Suprapubic skin (tissue), 4 donors: ENCODE measurements at regions not wholly inside any gene's neighbourhood (a gene's known extent, or its start where the extent isn't known, plus 50 kb on each side); places are given as distances from the start of the nearest gene placed in this dataset.

Source experiments
- DNase-seq, 2 donors: peaks; one replicate each; pipeline ENCODE4 v3.0.0-alpha.2; 2019; ENCODE audit warnings: low spot score in 2 of 2
- H3K27ac ChIP-seq: fragments of 200-600 bp; sonication (generic); one replicate; pipeline ENCODE4 v1.5.1; 2019
- H3K27me3 ChIP-seq: fragments of 200-600 bp; sonication (generic); one replicate; pipeline ENCODE4 v1.5.1; 2019
- H3K36me3 ChIP-seq: fragments of 200-600 bp; sonication (generic); one replicate; pipeline ENCODE4 v1.5.1; 2019
- H3K4me1 ChIP-seq: fragments of 200-600 bp; sonication (generic); one replicate; pipeline ENCODE4 v1.5.1; 2019
- H3K4me3 ChIP-seq: fragments of 200-600 bp; sonication (generic); one replicate; pipeline ENCODE4 v1.5.1; 2019; ENCODE audit warnings: mild to moderate bottlenecking
- H3K9me3 ChIP-seq: fragments of 200-600 bp; sonication (generic); one replicate; pipeline ENCODE4 v1.5.1; 2019
- CTCF ChIP-seq, 2 donors: fragments of 200-600 bp in 1 of 2; fragments of 450-650 bp in 1 of 2; sonication (generic) in 1 of 2; IDR thresholded peaks; one replicate each; pipeline ENCODE4 v1.5.1; 2016 to 2019; ENCODE audit warnings: antibody characterized with exemption in 2 of 2, mild to moderate bottlenecking in 1 of 2, moderate library complexity in 1 of 2
- EP300 ChIP-seq: sonication (generic); formaldehyde crosslinking; IDR thresholded peaks from one replicate; pipeline ENCODE4 v1.6.1; 2017; ENCODE audit warnings: antibody characterized with exemption
- POLR2A ChIP-seq, 2 donors: fragments of 450-650 bp; IDR thresholded peaks; one replicate each; pipeline ENCODE4 v1.6.1; 2017; ENCODE audit warnings: antibody characterized with exemption in 2 of 2, mild to moderate bottlenecking in 2 of 2, moderate library complexity in 2 of 2
- POLR2AphosphoS5 ChIP-seq, 3 donors: sonication (generic); formaldehyde crosslinking; IDR thresholded peaks; one replicate each; pipeline ENCODE4 v1.6.1; 2017; ENCODE audit warnings: antibody characterized with exemption in 3 of 3
- WGBS: methylation state at CpG from one replicate; pipeline ENCODE4 v1.1.5; 2018; 5-methylcytosine and 5-hydroxymethylcytosine counted together

GRCh38 chr17:77299256-77300015 is 158.7 kb downstream of the SEC14L1 start:
- Histone ChIP-seq H3K4me1 (peaks cover 6% of the 10 kb centered on the region), H3K9me3 (no peaks in the 10 kb centered on the region), H3K27me3 (no peaks in the 10 kb centered on the region), H3K4me3 (no peak overlapping the region), H3K36me3 (no peaks in the 10 kb centered on the region), H3K27ac (no peak overlapping the region)
- WGBS = 81% methylated on average over 5 of the region's 6 CpGs
- TF ChIP-seq CTCF (IDR thresholded peaks at IDR 0.05) (no peak), POLR2A (IDR thresholded peaks at IDR 0.05) (no peak), POLR2AphosphoS5 (IDR thresholded peaks at IDR 0.05) (no peak), EP300 (no peak)
- DNase-seq = no peak

GRCh38 chr17:77300016-77300686 is 159.4 kb downstream of the SEC14L1 start:
- H3K27ac ChIP-seq = no peak overlapping the region
- DNase-seq = no peak
- H3K36me3 ChIP-seq = no peaks in the 10 kb centered on the region
- no peaks in the 10 kb centered on the region for H3K9me3 ChIP-seq
- H3K4me3 ChIP-seq = no peak overlapping the region
- TF ChIP-seq POLR2A (IDR thresholded peaks at IDR 0.05) (no peak), POLR2AphosphoS5 (IDR thresholded peaks at IDR 0.05) (no peak), CTCF (IDR thresholded peaks at IDR 0.05) (no peak), EP300 (no peak)
- peaks cover 13% of the 10 kb centered on the region for H3K4me1 ChIP-seq
- H3K27me3 ChIP-seq = no peaks in the 10 kb centered on the region
- whole genome bisulfite sequencing = 89% methylated on average over 4 of the region's 4 CpGs

GRCh38 chr17:77301694-77302266 is 161.0 kb downstream of the SEC14L1 start:
- H3K9me3 ChIP-seq = no peaks in the 10 kb centered on the region
- no peaks in the 10 kb centered on the region for H3K36me3 ChIP-seq
- peaks cover 25% of the 10 kb centered on the region for H3K4me1 ChIP-seq
- 67% methylated on average over 8 of the region's 8 CpGs for WGBS
- TF ChIP-seq POLR2A (IDR thresholded peaks at IDR 0.05) (no peak), POLR2AphosphoS5 (IDR thresholded peaks at IDR 0.05) (no peak), EP300 (no peak), CTCF (IDR thresholded peaks at IDR 0.05) (no peak)
- DNase-seq = no peak
- H3K4me3 ChIP-seq = no peak overlapping the region
- no peak overlapping the region for H3K27ac ChIP-seq
- no peaks in the 10 kb centered on the region for H3K27me3 ChIP-seq

GRCh38 chr17:77302682-77303081 is 161.9 kb downstream of the SEC14L1 start:
- no peak for TF ChIP-seq EP300
- no peak for TF ChIP-seq CTCF (IDR thresholded peaks at IDR 0.05)
- TF ChIP-seq POLR2AphosphoS5 (IDR thresholded peaks at IDR 0.05) = no peak
- no peak for TF ChIP-seq POLR2A (IDR thresholded peaks at IDR 0.05)
- Histone ChIP-seq H3K9me3 (no peaks in the 10 kb centered on the region), H3K36me3 (no peaks in the 10 kb centered on the region), H3K27ac (no peak overlapping the region), H3K4me1 (peaks cover 34% of the 10 kb centered on the region), H3K4me3 (no peak overlapping the region), H3K27me3 (no peaks in the 10 kb centered on the region)
- WGBS = 93% methylated on average over 8 of the region's 8 CpGs
- no peak for DNase-seq

- Histone ChIP-seq H3K9me3 (no peaks in the 10 kb centered on the region), H3K27me3 (no peaks in the 10 kb centered on the region), H3K27ac (no peak overlapping the region), H3K4me3 (no peak overlapping the region), H3K4me1 (peaks cover 43% of the 10 kb centered on the region), H3K36me3 (no peaks in the 10 kb centered on the region)
- no peak for DNase-seq
- TF ChIP-seq POLR2A (IDR thresholded peaks at IDR 0.05) (no peak), EP300 (no peak), POLR2AphosphoS5 (IDR thresholded peaks at IDR 0.05) (no peak), CTCF (IDR thresholded peaks at IDR 0.05) (no peak)
- 84% methylated on average over 6 of the region's 6 CpGs for WGBS
Observed at GRCh38 chr17:77303620-77304019, 162.9 kb downstream of the SEC14L1 start.
